Keratinocyte (primary cell): ENCODE measurements at regions not wholly inside any gene's neighbourhood (a gene's known extent, or its start where the extent isn't known, plus 50 kb on each side); places are given as distances from the start of the nearest gene placed in this dataset.

Experiments used
- DNase-seq: peaks from one replicate; pipeline ENCODE4 v3.0.0-alpha.2; 2011; ENCODE audit warnings: low read depth, missing footprints, low spot score
- FAIRE-seq: peaks from 2 replicates; lab custom pipeline; 2011; peaks lifted over from hg19 to GRCh38; lab: Jason Lieb, UNC
- H2AFZ ChIP-seq: 2 replicates; pipeline ENCODE4 v1.6.0; 2012; ENCODE audit warnings: low read length, control low read depth, inconsistent platforms; ENCODE audit not compliant: control insufficient read depth
- H3K27ac ChIP-seq: 2 replicates; pipeline ENCODE4 v1.5.1; 2011; ENCODE audit warnings: low read length; ENCODE audit not compliant: control insufficient read depth, insufficient read depth
- H3K27me3 ChIP-seq: 3 replicates; pipeline ENCODE4 v1.6.0; 2011; ENCODE audit warnings: low read length; ENCODE audit not compliant: control insufficient read depth, insufficient read depth; ENCODE audit errors: extremely low read depth
- H3K36me3 ChIP-seq, 2 experiments: 2 replicates in 1 of 2; 3 replicates in 1 of 2; pipeline ENCODE4 v1.5.1; 2011; ENCODE audit warnings: low read length in 2 of 2, mild to moderate bottlenecking in 1 of 2; ENCODE audit not compliant: control insufficient read depth in 2 of 2, insufficient read depth in 2 of 2; ENCODE audit errors: extremely low read depth in 1 of 2
- H3K4me1 ChIP-seq: 3 replicates; pipeline ENCODE4 v1.5.1; 2011; ENCODE audit warnings: low read length; ENCODE audit not compliant: control insufficient read depth, insufficient read depth; ENCODE audit errors: extremely low read depth
- H3K4me2 ChIP-seq: 3 replicates; pipeline ENCODE4 v1.6.0; 2011; ENCODE audit warnings: low read depth, low read length; ENCODE audit not compliant: control insufficient read depth, insufficient read depth; ENCODE audit errors: extremely low read depth
- H3K4me3 ChIP-seq, 3 experiments: fragments of 200-600 bp in 1 of 3; sonication (generic) in 1 of 3; 2 replicates in 2 of 3; 3 replicates in 1 of 3; pipeline ENCODE4 v1.5.1; 2011 to 2016; ENCODE audit warnings: low read length in 3 of 3, mild to moderate bottlenecking in 3 of 3, control low read depth in 2 of 3, inconsistent platforms in 1 of 3, low read depth in 1 of 3, mixed read lengths in 1 of 3, mixed run types in 1 of 3, moderate library complexity in 1 of 3; ENCODE audit not compliant: control insufficient read depth in 2 of 3, insufficient read depth in 2 of 3; ENCODE audit errors: extremely low read depth in 1 of 3
- H3K79me2 ChIP-seq: 2 replicates; pipeline ENCODE4 v1.6.0; 2012; ENCODE audit warnings: low read length; ENCODE audit not compliant: control insufficient read depth, insufficient read depth
- H3K9ac ChIP-seq: 3 replicates; pipeline ENCODE4 v1.6.0; 2011; ENCODE audit warnings: low read length; ENCODE audit not compliant: control insufficient read depth, insufficient read depth; ENCODE audit errors: extremely low read depth
- H3K9me1 ChIP-seq: 3 replicates; pipeline ENCODE4 v1.6.0; 2011; ENCODE audit warnings: low read length; ENCODE audit not compliant: control insufficient read depth, insufficient read depth; ENCODE audit errors: extremely low read depth
- H3K9me3 ChIP-seq: 2 replicates; pipeline ENCODE4 v1.5.1; 2012; ENCODE audit warnings: low read depth, low read length; ENCODE audit not compliant: control insufficient read depth
- H4K20me1 ChIP-seq: 3 replicates; pipeline ENCODE4 v1.6.0; 2011; ENCODE audit warnings: low read length; ENCODE audit not compliant: control insufficient read depth, insufficient read depth; ENCODE audit errors: extremely low read depth
- EZH2 ChIP-seq: IDR thresholded peaks from one replicate; pipeline ENCODE4 v1.6.1; 2012; ENCODE audit warnings: inconsistent platforms, mild to moderate bottlenecking, low read length, moderate library complexity
- dilution Hi-C: fragments of 300-500 bp; cut with MboI; formaldehyde crosslinking; loops from one replicate; pipeline ENCODE4 v1.7.0; 2020; ENCODE audit warnings: low sequenced_read_pairs; ENCODE audit not compliant: extremely low pct_ligation_motif_present
- TF ChIP-seq, protein P1 (sequence below), 3 experiments: IDR thresholded peaks in 1 of 3; conservative IDR thresholded peaks in 1 of 3; optimal IDR thresholded peaks in 1 of 3; 2 replicates in 2 of 3; 3 replicates in 1 of 3; pipeline versions ENCODE3 to v1.5.1; 2011; ENCODE audit warnings: low read length in 3 of 3, mild to moderate bottlenecking in 3 of 3, moderate library complexity in 2 of 3, control low read depth in 1 of 3, inconsistent platforms in 1 of 3; ENCODE audit not compliant: insufficient read depth in 2 of 3; ENCODE audit errors: extremely low read depth in 1 of 3

GRCh38 chr12:54740882-54741281 lies 92.7 kb upstream of the DCD start:
- no peaks in the 10 kb centered on the region for H3K36me3 ChIP-seq
- H3K9ac ChIP-seq, result no peak overlapping the region
- no peaks in the 10 kb centered on the region for H3K9me3 ChIP-seq
- dilution Hi-C loops, result no loop called here
- no peak for DNase-seq
- TF ChIP-seq, protein P1, sequence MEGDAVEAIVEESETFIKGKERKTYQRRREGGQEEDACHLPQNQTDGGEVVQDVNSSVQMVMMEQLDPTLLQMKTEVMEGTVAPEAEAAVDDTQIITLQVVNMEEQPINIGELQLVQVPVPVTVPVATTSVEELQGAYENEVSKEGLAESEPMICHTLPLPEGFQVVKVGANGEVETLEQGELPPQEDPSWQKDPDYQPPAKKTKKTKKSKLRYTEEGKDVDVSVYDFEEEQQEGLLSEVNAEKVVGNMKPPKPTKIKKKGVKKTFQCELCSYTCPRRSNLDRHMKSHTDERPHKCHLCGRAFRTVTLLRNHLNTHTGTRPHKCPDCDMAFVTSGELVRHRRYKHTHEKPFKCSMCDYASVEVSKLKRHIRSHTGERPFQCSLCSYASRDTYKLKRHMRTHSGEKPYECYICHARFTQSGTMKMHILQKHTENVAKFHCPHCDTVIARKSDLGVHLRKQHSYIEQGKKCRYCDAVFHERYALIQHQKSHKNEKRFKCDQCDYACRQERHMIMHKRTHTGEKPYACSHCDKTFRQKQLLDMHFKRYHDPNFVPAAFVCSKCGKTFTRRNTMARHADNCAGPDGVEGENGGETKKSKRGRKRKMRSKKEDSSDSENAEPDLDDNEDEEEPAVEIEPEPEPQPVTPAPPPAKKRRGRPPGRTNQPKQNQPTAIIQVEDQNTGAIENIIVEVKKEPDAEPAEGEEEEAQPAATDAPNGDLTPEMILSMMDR (optimal IDR thresholded peaks at IDR 0.05 in 1 of 3, IDR thresholded peaks at IDR 0.05 in 1 of 3, conservative IDR thresholded peaks at IDR 0.05 in 1 of 3; ENCODE audit: extremely low read depth in 1 of 3, insufficient read depth in 2 of 3, low read length in 3 of 3), result no peak
- no peak for TF ChIP-seq EZH2
- H4K20me1 ChIP-seq, result no peaks in the 10 kb centered on the region
- H3K4me1 ChIP-seq, result no peaks in the 10 kb centered on the region
- no peak overlapping the region for H3K4me3 ChIP-seq
- H3K27ac ChIP-seq, result no peak overlapping the region
- H3K9me1 ChIP-seq, result no peaks in the 10 kb centered on the region
- no peaks in the 10 kb centered on the region for H3K27me3 ChIP-seq
- no peaks in the 10 kb centered on the region for H3K79me2 ChIP-seq
- H3K4me2 ChIP-seq, result no peak overlapping the region
- no peak for FAIRE-seq
- H2AFZ ChIP-seq, result no peak overlapping the region

- Histone ChIP-seq H3K4me2 (no peak overlapping the region), H3K36me3 (no peaks in the 10 kb centered on the region), H3K9ac (no peak overlapping the region), H3K9me3 (no peaks in the 10 kb centered on the region), H3K27me3 (no peaks in the 10 kb centered on the region), H3K9me1 (no peaks in the 10 kb centered on the region), H3K4me1 (no peaks in the 10 kb centered on the region), H2AFZ (no peak overlapping the region), H3K4me3 (no peak overlapping the region), H3K79me2 (no peaks in the 10 kb centered on the region), H4K20me1 (no peaks in the 10 kb centered on the region), H3K27ac (no peak overlapping the region)
- TF ChIP-seq, protein P1 (optimal IDR thresholded peaks at IDR 0.05 in 1 of 3, IDR thresholded peaks at IDR 0.05 in 1 of 3, conservative IDR thresholded peaks at IDR 0.05 in 1 of 3; ENCODE audit: extremely low read depth in 1 of 3, insufficient read depth in 2 of 3, low read length in 3 of 3), result no peak
- no peak for TF ChIP-seq EZH2
- no peak for FAIRE-seq
- dilution Hi-C loops, result no loop called here
- no peak for DNase-seq
Measured at GRCh38 chr12:54736549-54736948, 88.4 kb upstream of the DCD start.
